Neural crest cell (in vitro differentiated cells): ENCODE measurements at regions not wholly inside any gene's neighbourhood (a gene's known extent, or its start where the extent isn't known, plus 50 kb on each side); places are given as distances from the start of the nearest gene placed in this dataset.

Experiments used
- DNase-seq: peaks from one replicate; pipeline ENCODE4 v3.0.0; 2021; ENCODE audit warnings: low read depth, mixed read lengths, low spot score
- H3K27ac Mint-ChIP-seq: one replicate; pipeline ENCODE4 v1.8.0; 2021; ENCODE audit warnings: mild to moderate bottlenecking, mixed read lengths; ENCODE audit not compliant: unreplicated experiment
- H3K27me3 Mint-ChIP-seq: 2 replicates; pipeline ENCODE4 v1.8.0; 2021; ENCODE audit warnings: low read depth, mild to moderate bottlenecking, mixed read lengths
- H3K36me3 Mint-ChIP-seq: 2 replicates; pipeline ENCODE4 v1.8.0; 2021; ENCODE audit warnings: low read depth, mild to moderate bottlenecking, mixed read lengths
- H3K4me1 Mint-ChIP-seq: 2 replicates; pipeline ENCODE4 v1.8.0; 2021; ENCODE audit warnings: mixed read lengths
- H3K4me3 Mint-ChIP-seq: one replicate; pipeline ENCODE4 v1.8.0; 2021; ENCODE audit warnings: mild to moderate bottlenecking, mixed read lengths
- H3K9me3 Mint-ChIP-seq: 2 replicates; pipeline ENCODE4 v1.8.0; 2021; ENCODE audit warnings: mixed read lengths
- CTCF ChIP-seq: fragments of 200-600 bp; sonication (generic); conservative IDR thresholded peaks from 2 replicates; pipeline ENCODE4 v1.5.0; 2021; ENCODE audit warnings: antibody characterized with exemption, mild to moderate bottlenecking

DNA sequence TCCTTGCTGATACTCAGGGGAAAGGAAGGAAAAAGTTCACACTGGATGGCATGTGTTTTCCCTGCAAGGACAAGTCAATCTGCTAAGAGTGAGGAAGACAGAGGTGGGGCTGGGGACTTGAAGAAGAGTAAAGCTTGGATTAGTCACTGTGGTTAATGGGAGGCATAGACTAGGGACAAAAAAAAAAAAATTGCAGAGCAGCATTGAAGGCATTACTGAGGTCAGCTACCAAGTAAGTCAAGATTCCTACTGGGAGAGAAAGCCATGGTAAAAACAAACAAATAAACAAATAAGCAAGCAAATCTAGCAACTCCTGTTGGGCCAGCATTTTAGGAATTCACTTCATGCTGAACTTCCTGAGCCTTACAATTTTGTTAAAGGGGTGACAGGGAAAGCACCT is 58.2 kb upstream of the GPC4 start:
- no peaks in the 10 kb centered on the region for H3K27me3 Mint-ChIP-seq
- H3K4me3 Mint-ChIP-seq, result no peak overlapping the region
- H3K4me1 Mint-ChIP-seq, result no peaks in the 10 kb centered on the region
- H3K9me3 Mint-ChIP-seq, result no peaks in the 10 kb centered on the region
- DNase-seq, result no peak
- H3K36me3 Mint-ChIP-seq, result no peaks in the 10 kb centered on the region
- no peak for TF ChIP-seq CTCF
- no peak overlapping the region for H3K27ac Mint-ChIP-seq

GRCh38 chrX:133468051-133468450 is 52.8 kb upstream of the GPC4 start:
- TF ChIP-seq CTCF, result no peak
- Mint-ChIP-seq H3K4me1 (no peaks in the 10 kb centered on the region), H3K9me3 (peaks cover 4% of the 10 kb centered on the region), H3K4me3 (no peak overlapping the region), H3K27ac (peak overlapping the region; percentile 58), H3K36me3 (no peaks in the 10 kb centered on the region), H3K27me3 (no peaks in the 10 kb centered on the region)
- DNase-seq, result no peak

GRCh38 chrX:133465254-133465653 is 50.0 kb upstream of the GPC4 start:
- H3K36me3 Mint-ChIP-seq, result no peaks in the 10 kb centered on the region
- TF ChIP-seq CTCF, result no peak
- no peaks in the 10 kb centered on the region for H3K4me1 Mint-ChIP-seq
- no peak overlapping the region for H3K27ac Mint-ChIP-seq
- H3K27me3 Mint-ChIP-seq, result no peaks in the 10 kb centered on the region
- DNase-seq, result no peak
- no peak overlapping the region for H3K4me3 Mint-ChIP-seq
- peaks cover 4% of the 10 kb centered on the region for H3K9me3 Mint-ChIP-seq
